Right forelimb (tissue), 1 donor: ENCODE measurements at regions not wholly inside any gene's neighbourhood (a gene's known extent, or its start where the extent isn't known, plus 50 kb on each side); places are given as distances from the start of the nearest gene placed in this dataset.

Experiments
- DNase-seq: peaks from one replicate; pipeline ENCODE4 v3.0.0-alpha.2; 2018

DNA sequence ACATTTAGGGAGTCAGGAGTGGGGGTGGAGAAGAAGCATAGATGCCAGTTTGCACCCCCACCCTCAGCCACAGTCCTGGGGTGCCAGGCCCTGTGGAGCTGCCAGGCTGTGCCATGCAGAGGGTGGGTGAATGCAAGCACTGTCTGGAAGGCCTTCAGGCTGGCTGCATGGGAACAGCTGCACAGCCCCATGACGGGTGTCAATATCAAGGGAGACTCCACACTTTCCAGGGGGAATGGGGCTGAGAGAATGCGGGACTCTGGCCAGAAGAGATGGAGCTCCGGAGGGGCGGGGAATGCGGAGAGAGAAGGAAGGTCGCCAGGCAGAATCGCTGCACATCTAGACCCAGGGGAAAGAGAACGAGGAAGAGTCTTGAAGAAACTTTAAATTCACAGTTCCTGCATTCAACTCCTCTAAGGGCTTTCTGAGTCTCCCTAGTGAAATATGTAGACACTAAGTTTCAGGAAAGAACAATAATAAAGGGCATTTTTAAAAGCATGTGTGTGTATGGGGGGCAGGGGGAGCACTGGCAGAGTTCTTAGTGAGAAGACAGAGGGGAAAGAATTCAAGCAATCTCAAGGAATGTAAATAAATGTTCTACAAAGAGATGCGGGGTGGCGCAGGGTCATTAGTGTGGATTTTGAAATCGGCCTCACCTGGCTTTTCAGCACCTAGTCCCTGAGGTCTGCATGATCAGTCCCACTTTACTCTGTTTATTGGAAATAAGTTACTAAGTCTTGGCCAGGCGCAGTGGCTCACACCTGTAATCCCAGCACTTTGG is 59.1 kb downstream of the BOD1 start:
- DNase-seq: peak; percentile 51

DNA sequence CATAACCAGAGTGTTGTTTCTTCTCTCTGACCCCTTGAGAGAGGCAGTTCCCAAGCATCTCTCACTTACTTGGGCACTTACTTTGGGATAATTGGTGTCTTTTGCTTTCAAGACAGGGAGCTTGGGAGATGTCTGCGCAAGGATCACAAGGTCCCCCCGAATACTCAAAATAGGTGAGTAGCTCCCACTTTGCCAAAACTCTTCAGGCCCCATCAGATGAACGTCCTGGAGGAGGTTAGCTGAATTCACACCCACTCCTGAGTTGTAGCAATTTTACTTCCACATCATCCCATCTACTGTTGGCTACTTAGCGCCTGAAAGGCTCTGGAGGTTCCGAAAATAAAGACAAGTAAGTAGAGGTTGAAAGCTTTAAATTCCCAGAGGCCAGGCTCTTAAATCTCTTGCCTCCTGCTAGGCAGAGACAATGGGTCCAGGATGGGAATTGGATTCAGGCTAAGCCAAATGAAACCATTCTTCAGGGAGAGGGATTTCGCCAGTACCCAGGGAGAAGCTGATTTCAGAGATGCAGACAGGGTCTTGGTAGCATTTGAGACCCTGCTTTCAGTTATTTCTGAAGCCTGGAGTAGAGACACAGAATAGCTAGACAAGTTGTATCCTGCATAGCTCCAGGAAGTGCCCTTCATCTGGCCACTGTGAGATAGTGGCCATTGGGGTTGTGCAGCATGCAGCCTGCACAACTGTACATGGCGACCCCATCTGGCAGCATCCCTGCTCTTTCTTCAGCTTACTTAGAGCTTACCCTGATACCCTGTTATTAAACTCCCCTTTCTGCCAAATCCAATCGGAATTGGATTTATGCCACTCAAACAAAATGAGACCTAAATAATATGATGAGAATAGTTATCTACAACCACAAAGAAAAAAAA is 60.1 kb downstream of the BOD1 start:
- DNase-seq: no peak

DNA sequence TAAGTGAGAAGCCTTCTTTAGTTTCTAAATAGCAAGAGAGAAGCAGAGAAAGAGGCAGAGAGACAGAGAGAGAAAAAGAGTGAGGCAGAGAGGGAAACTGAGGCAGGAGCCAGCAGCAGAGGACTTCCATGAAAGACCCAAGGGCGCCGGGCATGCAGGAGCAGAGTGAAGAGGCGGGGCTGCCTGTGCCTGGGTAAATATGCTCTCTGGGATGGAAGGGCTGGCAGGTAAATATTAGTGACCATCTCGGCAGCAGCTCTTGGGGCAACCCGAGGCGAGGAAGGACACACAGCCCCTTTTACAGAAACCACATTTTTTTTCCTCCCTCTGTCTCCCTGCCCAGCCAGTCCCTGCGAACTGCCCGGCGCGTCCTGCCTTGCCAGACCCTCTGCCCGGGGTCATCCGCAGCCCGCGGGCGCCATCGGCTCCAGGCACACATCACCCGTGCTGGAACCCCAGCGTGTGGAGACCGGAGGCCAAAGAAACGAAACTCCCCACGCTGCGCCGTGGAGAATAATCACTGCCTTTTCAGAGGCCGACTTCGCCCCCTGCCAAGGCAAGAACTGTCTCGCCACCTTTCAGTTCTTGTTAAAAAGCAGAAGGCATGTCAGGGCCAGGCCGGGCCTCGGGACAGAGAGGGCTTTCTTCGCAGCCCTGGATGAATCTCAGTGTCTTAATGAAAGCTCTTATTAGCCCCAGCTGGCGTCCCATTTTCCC is 61.3 kb downstream of the BOD1 start:
- DNase-seq: no peak

DNA sequence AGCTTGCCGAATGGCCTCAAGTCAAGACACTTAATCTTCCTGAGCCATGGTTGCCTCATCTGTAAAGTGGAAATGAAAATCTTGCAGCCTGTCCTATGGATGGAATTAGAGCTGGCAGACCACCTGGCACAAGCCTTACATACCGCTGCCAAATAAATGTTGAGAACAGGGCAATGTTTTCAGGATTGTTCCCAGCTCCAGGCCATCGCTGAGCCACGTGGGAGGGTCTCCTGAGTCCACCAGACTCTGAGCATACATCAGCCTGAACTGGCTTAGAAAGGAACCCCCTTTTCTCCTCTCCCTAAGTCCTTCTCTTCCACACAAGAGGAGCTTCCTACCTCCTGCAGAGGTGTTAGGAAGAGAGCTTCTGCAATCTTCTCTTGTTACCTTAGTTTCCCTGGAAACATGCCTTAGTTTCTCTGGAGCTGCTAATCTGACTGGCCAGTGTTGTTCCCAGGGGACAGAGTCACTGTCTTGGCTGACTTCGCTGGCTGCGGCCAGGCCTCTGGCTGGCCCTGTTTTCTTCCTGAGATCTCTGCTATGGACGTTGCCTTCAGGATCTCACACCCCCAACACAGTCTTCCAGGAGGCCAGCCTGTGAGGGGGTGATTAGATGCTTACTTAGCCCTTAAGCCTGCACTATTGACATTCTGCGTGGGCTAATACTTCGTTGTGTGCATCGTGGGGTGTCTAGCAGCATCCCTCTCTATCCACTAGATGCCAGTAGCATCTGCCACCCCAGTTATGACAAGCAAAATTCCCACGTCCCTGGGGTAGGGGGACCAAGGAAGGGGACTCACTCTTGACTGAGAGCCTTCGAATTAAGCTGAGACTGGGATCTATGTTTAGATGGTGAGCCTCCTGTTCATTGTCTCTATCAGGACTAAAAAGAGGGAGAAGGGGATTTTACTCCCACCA is 62.2 kb downstream of the BOD1 start:
- no peak for DNase-seq

DNA sequence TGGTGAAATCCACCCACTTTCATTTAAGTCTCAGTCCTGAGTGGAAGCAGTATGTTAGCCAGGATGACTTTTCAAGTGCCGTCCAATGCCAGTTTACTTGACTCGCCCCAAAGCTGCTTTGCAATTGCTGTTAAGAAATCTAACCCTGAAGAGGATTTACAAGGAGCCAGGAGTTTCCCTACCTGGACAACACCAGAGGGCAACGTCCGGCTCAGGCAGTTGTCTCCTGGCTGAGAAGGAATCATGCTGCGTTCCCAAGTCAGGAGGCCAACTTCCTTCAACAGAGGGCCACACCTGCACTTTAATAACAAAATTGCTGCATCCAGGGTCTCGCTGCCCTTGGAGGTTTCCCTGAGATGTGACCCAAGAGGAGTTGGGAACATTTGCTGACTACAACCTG is 65.8 kb downstream of the BOD1 start:
- DNase-seq: no peak

DNA sequence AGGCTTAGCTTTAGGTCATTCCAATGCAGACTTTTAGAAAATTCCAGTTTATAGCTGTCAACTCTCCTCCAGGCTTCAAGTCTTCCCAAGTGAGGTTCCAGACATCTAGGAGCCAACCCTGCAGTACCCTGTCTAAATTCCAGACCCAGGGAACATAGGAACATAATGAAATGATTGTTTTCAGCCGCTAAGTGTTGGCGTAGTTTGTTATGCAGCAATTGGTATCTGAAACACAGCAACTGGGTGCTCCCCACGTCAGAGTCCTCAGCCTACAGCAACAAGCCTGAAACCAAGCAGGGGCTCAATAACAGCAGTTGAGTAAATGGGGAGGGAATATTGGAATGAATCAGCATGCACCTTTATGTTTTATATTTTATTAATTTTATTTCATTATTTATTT is 66.8 kb downstream of the BOD1 start:
- DNase-seq: no peak

DNA sequence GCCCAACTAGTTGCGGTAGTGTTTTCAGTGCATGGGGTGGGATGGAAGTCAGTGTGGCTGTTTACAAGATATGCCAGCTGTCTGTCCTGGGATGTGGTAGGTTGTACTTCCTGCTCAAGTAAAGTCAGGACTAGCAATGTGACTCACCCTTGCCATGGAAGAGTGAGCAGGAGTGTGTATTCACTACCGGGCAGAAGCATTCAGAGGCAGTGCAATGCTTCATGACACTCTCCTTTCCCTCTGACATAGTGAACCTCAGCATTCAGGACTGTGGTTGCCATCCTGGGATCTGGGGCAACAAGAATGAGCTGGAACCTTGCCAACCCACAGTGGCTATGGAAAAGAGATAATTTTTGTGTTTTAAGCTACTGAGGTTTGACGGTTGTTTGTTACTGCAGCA is 68.9 kb downstream of the BOD1 start:
- DNase-seq: no peak

DNA sequence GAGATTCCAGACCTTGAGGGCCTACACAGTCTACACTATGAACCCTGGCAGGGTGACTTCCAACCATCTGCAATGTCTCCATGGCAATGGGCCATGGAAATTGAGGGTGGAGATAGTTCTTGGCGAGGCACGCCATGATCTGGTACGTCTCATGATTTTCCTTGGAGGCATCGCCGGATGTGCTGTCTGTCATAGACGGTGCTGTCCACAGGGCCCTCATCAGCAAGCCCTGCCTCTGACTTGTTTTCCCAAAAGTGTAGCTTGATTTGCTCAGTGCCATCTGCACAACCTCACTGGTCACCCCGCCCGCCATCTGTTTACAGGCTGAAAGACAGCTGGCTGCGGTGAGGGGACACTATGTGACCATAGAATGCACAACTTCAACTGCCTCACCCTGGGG is 73.5 kb downstream of the BOD1 start:
- DNase-seq: no peak

DNA sequence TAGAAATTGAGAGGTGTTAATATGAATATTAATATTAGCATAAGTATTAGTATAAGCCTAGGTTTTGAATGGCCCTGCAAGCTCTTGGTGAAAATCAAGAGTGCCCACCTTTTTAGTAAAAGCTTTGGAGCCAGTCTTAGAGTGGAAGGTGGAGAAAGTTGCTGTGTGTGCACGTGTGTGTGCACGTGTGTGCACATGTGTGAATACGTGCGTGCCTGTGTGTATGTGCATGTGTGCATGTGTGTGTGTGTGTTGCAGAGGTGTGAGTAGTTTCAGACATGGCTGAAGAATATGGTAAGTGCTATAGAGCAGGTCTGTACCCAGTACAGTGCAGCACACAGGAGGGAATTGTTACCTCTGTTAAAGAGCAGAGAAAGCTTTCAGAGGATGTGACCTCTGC is 74.3 kb downstream of the BOD1 start:
- DNase-seq: no peak

DNA sequence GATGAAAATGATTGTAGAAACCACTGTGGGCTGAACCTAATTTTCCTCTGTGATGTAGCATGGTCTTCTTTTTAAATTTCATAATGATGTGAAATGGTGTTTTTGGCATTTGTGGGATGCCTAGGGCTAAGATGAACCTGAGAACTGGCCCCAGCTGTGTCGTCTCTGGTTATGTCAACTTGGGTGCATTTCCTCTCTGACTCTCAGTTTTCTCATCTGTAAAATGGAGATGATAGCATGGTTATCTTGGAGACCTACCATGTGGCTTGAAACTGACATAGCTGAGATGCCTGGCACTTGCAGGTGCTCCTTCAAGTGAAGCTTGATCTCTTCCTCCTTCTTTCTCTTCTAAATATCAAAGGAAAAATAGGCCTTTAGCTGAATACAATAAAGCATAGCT is 77.8 kb downstream of the BOD1 start:
- no peak for DNase-seq

DNA sequence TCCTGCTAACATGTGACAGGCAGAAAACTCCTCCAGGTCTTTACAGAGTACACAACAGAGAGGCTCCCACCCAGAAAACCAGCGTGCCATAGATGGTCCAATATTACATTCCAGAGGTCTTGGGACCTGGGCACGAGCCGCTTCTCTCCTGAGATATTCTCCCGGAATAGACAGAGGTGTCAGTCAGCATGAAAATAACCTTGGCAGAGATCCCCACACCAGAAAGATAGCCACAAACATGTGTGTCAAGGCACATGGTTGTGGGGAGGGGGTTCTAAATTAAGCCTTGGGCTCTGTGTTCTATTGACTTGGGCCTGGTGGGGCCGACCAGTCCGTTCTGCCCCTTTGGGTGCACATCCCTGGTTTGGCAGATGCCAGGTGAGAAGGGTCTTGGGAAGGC is 78.4 kb downstream of the BOD1 start:
- no peak for DNase-seq

DNA sequence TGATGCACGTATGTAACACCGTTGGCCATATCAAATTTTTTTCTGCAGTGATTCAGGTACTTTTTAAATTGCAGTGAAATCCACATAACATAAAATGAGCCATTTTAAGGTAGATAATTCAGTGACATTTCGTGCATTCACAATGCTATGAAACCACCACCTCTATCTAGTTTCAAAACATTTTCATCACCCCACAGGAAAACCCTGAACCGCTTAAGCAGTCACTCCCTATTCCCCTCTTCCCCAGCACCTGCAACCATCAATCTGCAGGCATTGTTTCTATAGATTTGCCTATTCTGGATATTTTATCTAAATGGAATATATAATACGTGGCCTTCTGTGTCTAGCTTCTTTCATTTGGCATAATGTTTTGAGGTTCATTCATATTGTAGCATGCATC is 79.2 kb downstream of the BOD1 start:
- DNase-seq: no peak

DNA sequence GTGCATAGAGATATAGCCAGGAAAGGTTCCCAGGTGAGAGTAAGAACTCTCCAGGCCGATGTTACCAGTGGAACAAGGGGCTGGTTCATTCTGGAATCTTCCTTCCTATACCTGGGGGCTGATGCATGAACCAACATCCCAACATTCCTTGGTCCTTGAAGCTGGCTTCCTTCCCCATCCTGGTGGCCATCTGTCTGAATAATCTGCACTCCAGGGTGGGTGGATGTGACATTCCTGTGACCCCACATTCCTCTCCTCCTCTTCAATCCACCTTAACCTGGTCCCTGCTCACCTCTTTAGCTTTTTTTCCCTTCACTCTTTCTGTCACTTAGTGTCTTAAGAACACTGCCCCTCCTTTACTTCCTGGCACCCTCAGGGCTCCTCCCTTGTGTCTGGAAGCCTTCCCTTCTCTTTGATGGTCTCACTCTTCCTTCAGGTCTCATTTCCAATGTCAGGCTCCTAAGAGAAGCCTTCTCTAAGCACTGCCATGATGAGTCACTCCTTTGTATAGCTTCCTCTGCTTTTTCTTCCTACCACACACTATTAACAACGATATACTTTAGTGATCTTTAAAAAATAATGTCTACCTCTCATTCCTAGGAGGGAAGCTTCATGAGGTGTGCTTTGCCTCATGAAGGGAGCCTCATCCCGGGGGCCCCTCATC is 80.3 kb downstream of the BOD1 start:
- no peak for DNase-seq

DNA sequence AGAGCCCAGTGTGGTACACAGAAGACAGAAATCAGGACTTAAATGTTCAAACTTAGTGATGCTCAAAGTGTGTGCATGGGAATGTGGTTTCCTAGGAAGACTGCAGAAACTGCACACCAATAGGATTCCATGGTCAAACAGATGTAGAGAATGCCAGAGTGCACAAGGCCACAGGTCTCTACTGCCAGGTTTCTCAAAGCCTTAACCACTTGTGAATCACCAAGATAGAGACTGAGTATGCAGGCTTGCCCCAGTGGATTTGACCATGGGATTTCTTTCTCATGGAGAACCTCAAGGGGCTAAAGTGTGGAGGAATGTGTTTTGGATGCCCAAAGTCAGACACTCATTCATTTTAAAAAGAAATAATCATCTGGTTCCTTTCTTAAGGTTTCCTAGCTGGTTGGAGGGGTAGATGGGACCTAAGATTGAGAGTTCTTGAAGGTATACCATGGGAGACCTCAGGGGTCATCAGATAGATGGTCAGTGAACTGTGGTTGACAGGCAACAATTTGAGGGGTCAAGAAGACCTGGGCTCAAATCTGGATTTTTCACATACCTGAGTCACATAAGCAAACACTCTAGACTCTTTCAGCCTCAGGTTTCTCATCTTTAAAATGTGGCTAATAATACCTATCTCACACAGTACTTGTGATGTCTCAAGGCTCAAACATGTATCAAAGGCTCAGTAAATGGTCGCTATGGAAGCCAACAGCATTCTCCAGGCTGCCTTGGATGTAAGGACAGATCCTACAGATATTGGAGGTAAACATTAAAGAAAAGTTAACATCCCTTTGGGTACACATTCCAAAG is 81.1 kb downstream of the BOD1 start:
- no peak for DNase-seq

DNA sequence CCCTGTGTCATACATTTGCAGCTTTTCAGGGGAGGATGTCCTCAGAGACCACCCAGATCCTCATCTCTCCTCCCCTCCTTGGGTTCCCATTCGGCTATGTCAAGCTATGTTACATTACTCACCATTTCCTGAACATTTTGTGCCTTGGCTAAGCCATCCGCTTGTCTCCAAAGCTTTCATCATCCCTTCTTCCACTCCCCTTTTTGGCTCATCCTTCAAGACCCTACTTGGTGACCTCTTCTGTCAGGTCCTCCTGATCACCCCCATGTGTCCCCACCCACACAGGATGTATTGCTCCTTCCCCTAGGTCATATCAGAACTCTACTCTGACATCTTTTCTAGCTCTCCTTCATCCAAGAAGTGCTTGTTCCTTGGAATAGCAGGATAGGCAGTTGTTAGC is 81.8 kb downstream of the BOD1 start:
- DNase-seq: no peak

DNA sequence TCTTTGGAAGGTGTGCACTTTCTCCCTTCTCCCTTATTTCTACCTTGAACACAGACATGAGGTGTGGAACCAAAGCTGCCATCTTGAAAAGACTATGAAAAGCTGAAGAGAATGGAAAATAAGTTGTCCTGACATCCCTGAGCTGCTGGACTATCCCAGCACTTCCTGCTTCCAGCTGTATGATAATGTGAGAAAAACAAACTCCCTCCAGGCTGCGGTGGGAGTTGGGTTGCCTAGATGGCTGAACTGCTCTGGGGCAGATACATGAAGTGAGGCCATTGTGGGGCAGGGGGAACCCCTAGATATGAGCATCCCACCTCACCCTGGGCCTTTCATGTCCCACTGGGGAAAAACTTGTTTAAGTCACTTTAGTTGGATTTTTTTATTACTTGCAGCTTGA is 82.4 kb downstream of the BOD1 start:
- no peak for DNase-seq

DNA sequence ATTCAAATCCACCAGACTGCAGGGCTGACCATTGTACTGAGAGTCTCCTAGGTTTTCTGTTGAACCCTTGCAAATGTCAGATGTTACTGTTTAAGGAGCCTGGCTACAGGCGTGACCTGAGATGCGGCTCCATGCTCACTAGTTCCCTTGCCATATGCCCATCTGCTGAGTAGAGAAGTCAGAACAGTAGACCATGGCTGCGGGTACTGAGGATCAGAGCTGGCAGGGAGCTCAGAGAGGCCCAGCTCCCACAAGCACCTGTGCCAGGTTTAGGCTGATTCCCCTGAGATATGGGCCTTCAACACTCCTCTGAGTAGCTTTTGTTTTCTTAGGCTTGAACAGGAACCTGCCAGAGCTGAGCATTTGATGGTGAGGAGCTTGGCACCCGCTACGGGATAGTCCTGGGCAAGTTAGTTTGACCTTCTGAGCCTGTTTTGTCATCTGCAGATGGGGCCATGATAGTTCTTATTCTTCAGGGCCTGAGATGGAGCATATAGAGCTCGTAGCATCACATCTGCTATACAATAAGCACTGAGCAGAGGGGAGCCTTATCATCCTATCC is 83.7 kb downstream of the BOD1 start:
- no peak for DNase-seq

DNA sequence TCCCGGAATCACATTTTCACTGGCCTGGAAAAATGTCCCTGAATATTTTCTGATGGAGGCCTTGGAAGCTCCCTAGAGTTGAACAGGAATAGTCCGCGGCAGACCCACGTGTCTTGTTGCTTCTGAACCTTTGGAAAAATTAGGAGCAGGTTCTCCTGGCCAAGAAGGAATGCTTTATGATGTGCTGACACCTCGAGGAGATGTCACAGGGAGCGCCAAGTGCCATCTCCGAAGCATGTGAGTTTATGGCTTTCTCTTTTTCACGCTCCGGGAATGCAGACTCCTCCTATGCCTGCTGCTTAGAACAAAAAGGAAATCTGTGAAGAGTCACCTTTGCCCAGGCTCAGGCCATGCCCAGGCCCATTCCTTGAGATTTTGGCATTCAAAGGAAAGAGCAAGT is 84.6 kb downstream of the BOD1 start:
- no peak for DNase-seq

DNA sequence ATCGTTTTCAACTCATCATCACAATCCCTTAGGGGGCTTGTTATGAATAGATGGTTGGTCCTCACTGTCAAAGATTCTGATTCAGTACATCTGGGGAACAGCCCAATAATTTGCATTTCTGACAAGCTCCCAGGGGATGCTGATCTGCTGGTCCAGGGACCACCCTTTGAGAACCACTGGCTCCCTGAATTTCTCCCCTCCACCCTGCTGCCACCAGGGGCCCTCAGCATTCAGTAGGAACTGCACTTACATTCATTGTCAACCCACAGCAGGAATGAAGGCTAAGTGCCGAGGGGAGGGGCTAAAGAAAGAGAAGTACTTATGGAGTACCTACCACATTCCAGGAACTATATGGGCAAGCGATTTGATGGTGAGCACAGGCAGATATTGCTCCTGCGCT is 85.9 kb downstream of the BOD1 start:
- no peak for DNase-seq

DNA sequence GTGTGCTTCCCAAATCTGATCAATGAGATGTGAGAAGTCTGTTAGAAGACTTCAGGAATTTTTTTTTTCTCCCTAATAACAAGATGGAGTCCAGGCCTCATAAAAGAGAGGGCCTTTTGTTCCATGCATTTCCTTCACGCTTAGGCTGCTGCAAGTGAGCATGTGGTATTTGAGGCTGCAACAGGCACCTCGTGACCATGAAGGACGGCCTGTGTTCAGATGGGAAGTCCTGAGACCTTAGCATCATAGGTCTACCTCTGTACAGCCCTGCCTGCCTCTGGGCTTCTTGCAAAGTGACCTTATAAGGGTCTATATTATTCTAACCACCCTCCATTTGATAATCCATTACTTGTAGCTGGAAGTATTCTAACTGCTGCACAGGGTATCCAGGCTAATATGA is 86.6 kb downstream of the BOD1 start:
- no peak for DNase-seq

DNA sequence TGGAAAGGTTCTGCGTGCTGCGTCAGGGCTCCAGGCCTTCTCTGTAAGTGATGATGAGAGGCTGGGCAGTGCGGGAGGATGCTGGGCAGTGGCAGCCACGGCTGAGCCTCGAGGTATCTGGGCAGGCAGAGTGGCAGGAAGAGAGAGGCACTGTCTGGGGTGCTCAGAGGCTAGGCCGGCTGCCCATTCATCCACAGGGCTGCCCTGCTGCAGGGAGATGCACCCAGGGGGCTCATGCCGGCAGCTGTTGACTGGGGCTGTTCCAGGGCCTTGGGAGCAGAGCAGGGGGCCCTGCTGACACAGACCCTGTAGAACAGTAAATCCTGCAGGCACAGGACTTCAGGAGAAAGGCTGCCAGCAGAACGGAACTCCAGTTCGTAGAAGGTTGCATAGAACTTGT is 88.8 kb downstream of the BOD1 start:
- no peak for DNase-seq
